Transverse colon (tissue), 4 donors: ENCODE measurements at regions not wholly inside any gene's neighbourhood (a gene's known extent, or its start where the extent isn't known, plus 50 kb on each side); places are given as distances from the start of the nearest gene placed in this dataset.
"Not testable (repeated sequence)": the region's sequence is repeated elsewhere in the genome, so short reads cannot be mapped to it uniquely, and the experiment has no call there.

ENCODE experiments used
- DNase-seq: peaks from one replicate; pipeline ENCODE4 v3.0.0-alpha.2; 2019
- H3K27ac ChIP-seq, 4 donors: fragments of 200-600 bp; sonication (generic); 2 replicates each; pipeline ENCODE4 v1.5.1; 2016 to 2018; ENCODE audit warnings: inconsistent platforms in 4 of 4
- H3K27me3 ChIP-seq: fragments of 200-600 bp; sonication (generic); 2 replicates; pipeline ENCODE4 v1.5.1; 2017; ENCODE audit warnings: inconsistent platforms
- H3K36me3 ChIP-seq, 4 donors: fragments of 200-600 bp; sonication (generic); 2 replicates each; pipeline ENCODE4 v1.5.1; 2017 to 2019; ENCODE audit warnings: inconsistent platforms in 4 of 4
- H3K4me1 ChIP-seq, 4 donors: fragments of 200-600 bp; sonication (generic); 2 replicates each; pipeline ENCODE4 v1.5.1; 2017 to 2020; ENCODE audit warnings: inconsistent platforms in 4 of 4
- H3K4me3 ChIP-seq, 4 donors: fragments of 200-600 bp; sonication (generic); 1 replicate in 1 of 4; 2 replicates in 3 of 4; pipeline versions ENCODE4 v1.5.1 to v1.6.1; 2017 to 2019; ENCODE audit warnings: inconsistent platforms in 4 of 4
- H3K9me3 ChIP-seq, 2 donors: fragments of 200-600 bp; sonication (generic); 2 replicates each; pipeline ENCODE4 v1.5.1; 2017 to 2019; ENCODE audit warnings: inconsistent platforms in 2 of 2
- EP300 ChIP-seq: sonication (generic); formaldehyde crosslinking; IDR thresholded peaks from one replicate; pipeline ENCODE4 v1.6.1; 2017; ENCODE audit warnings: antibody characterized with exemption, low read depth
- POLR2A ChIP-seq: fragments of 450-650 bp; IDR thresholded peaks from one replicate; pipeline ENCODE4 v1.6.1; 2016; ENCODE audit warnings: antibody characterized with exemption, mild to moderate bottlenecking, moderate library complexity
- POLR2AphosphoS5 ChIP-seq, 3 donors: sonication (generic); formaldehyde crosslinking; IDR thresholded peaks; one replicate each; pipeline ENCODE4 v1.6.1; 2016; ENCODE audit warnings: antibody characterized with exemption in 3 of 3
- WGBS, 2 donors: methylation state at CpG; one replicate each; pipeline ENCODE4 v1.1.5; 2018; ENCODE audit warnings: low coverage in 1 of 2; 5-methylcytosine and 5-hydroxymethylcytosine counted together
- in situ Hi-C, 4 donors: fragments of 200-750 bp; cut with MboI; loops; one replicate each; pipeline versions ENCODE4 v1.15.0 to v1.15.1; 2017; ENCODE audit warnings: low sequenced_read_pairs in 3 of 4, low pct_ligation_motif_present in 1 of 4, low pct_unique_long_range_greater_than_20kb in 1 of 4
- intact Hi-C: fragments of 100-400 bp; cut with DNase I; formaldehyde crosslinking; loops from one replicate; pipeline ENCODE4 v1.15.1; 2023; ENCODE audit warnings: low total_unique reads
- TF ChIP-seq, protein P1 (sequence below), 5 experiments: fragments of 200-600 bp in 3 of 5; fragments of 450-650 bp in 2 of 5; sonication (generic) in 3 of 5; IDR thresholded peaks; 1 replicate in 2 of 5; 2 replicates in 3 of 5; pipeline ENCODE4 v1.5.1; 2016 to 2017; ENCODE audit warnings: antibody characterized with exemption in 5 of 5, inconsistent platforms in 3 of 5, mild to moderate bottlenecking in 2 of 5, moderate library complexity in 1 of 5

DNA sequence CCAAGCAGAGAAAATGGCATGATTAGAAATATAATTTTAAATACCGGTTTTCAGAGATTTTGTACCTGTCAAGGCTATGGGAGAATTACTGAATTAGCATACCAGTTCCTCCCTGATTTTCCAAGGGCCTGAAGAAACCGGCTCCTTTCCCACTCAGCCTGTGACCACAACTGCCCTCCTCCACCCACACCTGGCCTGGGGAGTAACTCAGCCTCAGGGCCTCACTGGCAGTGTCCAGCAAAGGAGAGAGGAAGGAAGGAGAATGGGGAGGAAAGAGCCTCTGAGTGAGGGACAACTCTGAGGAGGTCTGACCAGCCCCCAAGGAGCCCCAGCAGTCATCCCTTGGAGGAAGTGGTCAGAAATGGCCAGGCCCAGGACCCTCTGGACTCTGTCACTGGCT is 98.0 kb upstream of the LYZL2 start:
- intact Hi-C loops (no loop called here), in situ Hi-C loops (loop anchor here in 2 of 4 donors (10.0 to 25.0 kb wide), 3 partner anchors 760 to 1085 kb away; no protein-coding TSS in a partner anchor)
- Histone ChIP-seq H3K36me3 (no peaks in the 10 kb centered on the region), H3K27ac (no peak overlapping the region), H3K27me3 (no peaks in the 10 kb centered on the region), H3K9me3 (no peaks in the 10 kb centered on the region), H3K4me3 (no peak overlapping the region), H3K4me1 (peaks cover 0 to 3% (median 1%) of the 10 kb centered on the region in 4 donors)
- TF ChIP-seq EP300: no peak
- no peak for TF ChIP-seq POLR2AphosphoS5 (IDR thresholded peaks at IDR 0.05)
- TF ChIP-seq, protein P1, sequence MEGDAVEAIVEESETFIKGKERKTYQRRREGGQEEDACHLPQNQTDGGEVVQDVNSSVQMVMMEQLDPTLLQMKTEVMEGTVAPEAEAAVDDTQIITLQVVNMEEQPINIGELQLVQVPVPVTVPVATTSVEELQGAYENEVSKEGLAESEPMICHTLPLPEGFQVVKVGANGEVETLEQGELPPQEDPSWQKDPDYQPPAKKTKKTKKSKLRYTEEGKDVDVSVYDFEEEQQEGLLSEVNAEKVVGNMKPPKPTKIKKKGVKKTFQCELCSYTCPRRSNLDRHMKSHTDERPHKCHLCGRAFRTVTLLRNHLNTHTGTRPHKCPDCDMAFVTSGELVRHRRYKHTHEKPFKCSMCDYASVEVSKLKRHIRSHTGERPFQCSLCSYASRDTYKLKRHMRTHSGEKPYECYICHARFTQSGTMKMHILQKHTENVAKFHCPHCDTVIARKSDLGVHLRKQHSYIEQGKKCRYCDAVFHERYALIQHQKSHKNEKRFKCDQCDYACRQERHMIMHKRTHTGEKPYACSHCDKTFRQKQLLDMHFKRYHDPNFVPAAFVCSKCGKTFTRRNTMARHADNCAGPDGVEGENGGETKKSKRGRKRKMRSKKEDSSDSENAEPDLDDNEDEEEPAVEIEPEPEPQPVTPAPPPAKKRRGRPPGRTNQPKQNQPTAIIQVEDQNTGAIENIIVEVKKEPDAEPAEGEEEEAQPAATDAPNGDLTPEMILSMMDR (IDR thresholded peaks at IDR 0.05): no peak
- no peak for TF ChIP-seq POLR2A
- WGBS, 2 donors: 83 to 100% methylated on average over 1 to 2 of the region's 2 CpGs
- DNase-seq: no peak

DNA sequence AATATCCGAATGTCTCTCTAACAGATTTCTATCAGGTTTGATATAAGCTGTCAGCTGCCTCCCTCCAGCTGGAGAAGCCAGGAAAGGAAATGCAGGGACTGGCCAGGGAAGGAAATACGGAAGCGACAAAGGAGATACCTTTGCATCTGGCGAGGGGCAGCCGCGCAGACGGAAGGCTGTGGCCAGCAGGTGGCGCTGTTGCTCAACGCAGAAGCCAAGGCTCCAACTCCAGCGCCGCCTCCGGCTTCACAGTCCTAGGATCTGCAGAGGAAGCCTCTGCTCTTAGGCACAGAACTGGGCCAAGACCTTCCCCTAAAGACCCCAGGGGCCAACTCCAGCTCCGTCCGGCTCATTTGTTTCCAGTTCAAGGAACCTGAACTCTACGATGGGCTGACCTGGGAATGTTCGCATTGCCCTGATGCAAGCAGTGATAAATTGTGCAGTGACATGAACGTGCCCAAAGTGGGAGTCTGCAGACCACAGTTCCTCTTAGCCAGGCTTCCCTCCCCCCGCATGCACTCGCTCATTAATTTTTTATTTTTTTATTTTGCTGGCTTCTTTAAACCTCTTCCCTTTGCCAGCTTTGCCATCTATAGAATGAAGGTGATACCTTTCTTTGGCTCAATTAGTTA is 97.3 kb upstream of the LYZL2 start:
- TF ChIP-seq, protein P1 (IDR thresholded peaks at IDR 0.05): peak in 4 of 5 experiments; percentile 25 to 64 (median 60)
- peak; percentile 85 for DNase-seq
- in situ Hi-C loops: loop anchor here in 2 of 4 donors (10.0 to 25.0 kb wide), 3 partner anchors 760 to 1085 kb away; no protein-coding TSS in a partner anchor
- H3K4me1 ChIP-seq, H3K4me3 ChIP-seq, H3K36me3 ChIP-seq, H3K27me3 ChIP-seq, H3K9me3 ChIP-seq, intact Hi-C loops: not testable (repeated sequence)
- peak overlapping the region in 1 of 4 donors; percentile 57 for H3K27ac ChIP-seq
- WGBS, 2 donors: 14 to 20% methylated on average over 2 to 18 of the region's 19 CpGs

DNA sequence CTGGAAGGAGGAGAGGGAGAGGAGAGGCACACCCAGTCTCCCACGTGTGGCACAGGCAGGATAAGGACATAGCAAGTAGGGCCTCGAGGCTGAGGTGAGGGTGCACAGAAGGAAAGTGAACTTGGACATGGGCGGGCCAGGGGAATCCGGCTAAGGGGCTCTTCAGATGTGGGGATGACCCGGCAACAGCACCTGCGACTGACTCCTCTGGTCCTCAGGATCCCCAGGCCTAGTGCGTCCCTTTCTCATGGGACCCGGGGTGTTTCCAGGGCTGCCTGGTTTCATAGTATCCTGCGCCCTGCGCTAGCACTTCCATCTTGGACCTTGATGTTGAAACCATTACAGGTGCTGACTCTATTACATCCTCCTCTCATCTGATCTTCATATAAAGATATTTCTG is 96.1 kb upstream of the LYZL2 start:
- TF ChIP-seq, protein P1 (IDR thresholded peaks at IDR 0.05): no peak
- TF ChIP-seq POLR2AphosphoS5 (IDR thresholded peaks at IDR 0.05): no peak
- TF ChIP-seq POLR2A: no peak
- TF ChIP-seq EP300: no peak
- 88% methylated on average over 10 of the region's 10 CpGs; no CpG with 5 or more reads in 1 of the 2 donors for WGBS, 2 donors
- DNase-seq: no peak
- no peaks in the 10 kb centered on the region for H3K36me3 ChIP-seq
- no peaks in the 10 kb centered on the region for H3K27me3 ChIP-seq
- H3K9me3 ChIP-seq: no peaks in the 10 kb centered on the region
- H3K27ac ChIP-seq: no peak overlapping the region
- in situ Hi-C loops: loop anchor here in 2 of 4 donors (10.0 to 25.0 kb wide), 3 partner anchors 762 to 1087 kb away; no protein-coding TSS in a partner anchor
- peaks cover 0 to 3% (median 1%) of the 10 kb centered on the region in 4 donors for H3K4me1 ChIP-seq
- no peak overlapping the region for H3K4me3 ChIP-seq
- intact Hi-C loops: no loop called here

DNA sequence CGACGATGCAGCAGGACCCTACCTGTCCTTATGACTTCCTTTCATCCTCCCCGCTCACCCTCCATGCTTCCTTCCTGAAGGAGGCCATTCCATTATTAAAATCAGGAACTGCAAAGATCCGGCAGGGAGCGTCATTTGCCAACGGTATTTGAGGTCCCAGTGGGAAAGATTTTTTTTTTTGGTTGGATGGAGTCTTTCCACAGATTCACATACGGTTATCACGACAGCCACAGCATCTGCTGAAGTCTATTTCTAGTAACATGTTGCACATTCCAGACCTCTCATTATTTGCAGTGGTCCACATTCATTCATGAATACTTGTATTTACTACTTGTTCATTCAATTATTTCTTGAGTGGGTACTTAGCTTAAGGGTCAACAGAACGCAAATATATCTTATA is 94.7 kb upstream of the LYZL2 start:
- in situ Hi-C loops: loop anchor here in 1 of 4 donors (10.0 kb wide), 1 partner anchor 1081 kb away; no protein-coding TSS in a partner anchor
- Histone ChIP-seq H3K27me3 (no peaks in the 10 kb centered on the region), H3K9me3 (no peaks in the 10 kb centered on the region), H3K4me1 (peaks cover 0 to 3% (median 1%) of the 10 kb centered on the region in 4 donors), H3K27ac (no peak overlapping the region), H3K4me3 (no peak overlapping the region), H3K36me3 (no peaks in the 10 kb centered on the region)
- no peak for DNase-seq
- WGBS, 2 donors: 77 to 84% methylated on average over 6 to 9 of the region's 9 CpGs
- TF ChIP-seq EP300: no peak
- TF ChIP-seq, protein P1 (IDR thresholded peaks at IDR 0.05): no peak
- no peak for TF ChIP-seq POLR2A
- TF ChIP-seq POLR2AphosphoS5 (IDR thresholded peaks at IDR 0.05): no peak
- intact Hi-C loops: no loop called here
